Kidney glomerular epithelial cell (primary cell): ENCODE measurements at regions not wholly inside any gene's neighbourhood (a gene's known extent, or its start where the extent isn't known, plus 50 kb on each side); places are given as distances from the start of the nearest gene placed in this dataset.
A peak's percentile ranks its signal among the peaks of the same experiment; 100 is the strongest.

Experiments
- DNase-seq: peaks from one replicate; lab custom pipeline; 2025; lab: John Stamatoyannopoulos, UW

- DNase-seq, result no peak
These were observed 211.6 kb upstream of the POU3F1 start for GRCh38 chr1:38258085-38258627.

DNA sequence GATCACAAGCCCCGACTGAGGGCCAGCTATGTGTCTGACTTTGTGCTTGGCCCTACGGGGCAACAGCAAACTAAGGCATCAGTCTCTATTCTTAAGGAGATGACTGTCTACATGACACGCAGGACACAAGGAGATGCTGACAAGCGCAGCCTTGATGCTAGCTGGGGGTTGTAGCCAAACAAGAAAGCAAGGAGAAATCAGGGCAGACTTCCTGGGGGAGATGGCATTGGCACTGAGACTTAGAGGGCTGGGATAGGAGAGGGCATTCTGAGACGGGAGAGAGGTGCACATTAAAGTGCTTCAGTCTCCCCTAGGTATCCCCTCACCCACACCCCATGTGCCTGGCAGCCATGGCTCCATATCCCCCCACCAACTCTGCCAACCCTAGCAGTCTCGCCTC is 210.8 kb upstream of the POU3F1 start:
- no peak for DNase-seq

- DNase-seq, result no peak
These were observed 209.5 kb upstream of the POU3F1 start for GRCh38 chr1:38256072-38256471.

- DNase-seq, result no peak
These were observed 206.7 kb upstream of the POU3F1 start for GRCh38 chr1:38253314-38253713.

DNA sequence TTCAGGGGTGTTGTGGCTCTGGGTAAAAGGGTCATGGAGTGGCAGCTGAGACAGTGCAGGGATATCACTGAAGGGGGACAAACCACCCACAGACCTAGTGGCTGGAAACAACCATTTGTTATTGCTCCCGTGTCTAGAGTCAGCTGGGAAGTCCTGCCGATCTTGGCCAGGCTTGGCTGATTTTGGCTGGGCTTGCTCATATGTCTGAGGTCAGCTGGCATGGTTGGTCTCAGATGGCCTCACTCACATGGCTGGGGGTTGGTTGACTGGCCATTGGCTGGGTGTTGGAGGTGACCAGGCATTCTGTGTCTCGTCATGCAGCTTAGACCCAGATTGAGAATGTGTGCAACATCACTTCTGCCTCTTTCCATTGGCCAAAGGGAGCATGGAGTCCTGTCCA is 203.8 kb upstream of the POU3F1 start:
- DNase-seq, result no peak

- no peak for DNase-seq
These were observed 202.4 kb upstream of the POU3F1 start for GRCh38 chr1:38249001-38249400.

DNA sequence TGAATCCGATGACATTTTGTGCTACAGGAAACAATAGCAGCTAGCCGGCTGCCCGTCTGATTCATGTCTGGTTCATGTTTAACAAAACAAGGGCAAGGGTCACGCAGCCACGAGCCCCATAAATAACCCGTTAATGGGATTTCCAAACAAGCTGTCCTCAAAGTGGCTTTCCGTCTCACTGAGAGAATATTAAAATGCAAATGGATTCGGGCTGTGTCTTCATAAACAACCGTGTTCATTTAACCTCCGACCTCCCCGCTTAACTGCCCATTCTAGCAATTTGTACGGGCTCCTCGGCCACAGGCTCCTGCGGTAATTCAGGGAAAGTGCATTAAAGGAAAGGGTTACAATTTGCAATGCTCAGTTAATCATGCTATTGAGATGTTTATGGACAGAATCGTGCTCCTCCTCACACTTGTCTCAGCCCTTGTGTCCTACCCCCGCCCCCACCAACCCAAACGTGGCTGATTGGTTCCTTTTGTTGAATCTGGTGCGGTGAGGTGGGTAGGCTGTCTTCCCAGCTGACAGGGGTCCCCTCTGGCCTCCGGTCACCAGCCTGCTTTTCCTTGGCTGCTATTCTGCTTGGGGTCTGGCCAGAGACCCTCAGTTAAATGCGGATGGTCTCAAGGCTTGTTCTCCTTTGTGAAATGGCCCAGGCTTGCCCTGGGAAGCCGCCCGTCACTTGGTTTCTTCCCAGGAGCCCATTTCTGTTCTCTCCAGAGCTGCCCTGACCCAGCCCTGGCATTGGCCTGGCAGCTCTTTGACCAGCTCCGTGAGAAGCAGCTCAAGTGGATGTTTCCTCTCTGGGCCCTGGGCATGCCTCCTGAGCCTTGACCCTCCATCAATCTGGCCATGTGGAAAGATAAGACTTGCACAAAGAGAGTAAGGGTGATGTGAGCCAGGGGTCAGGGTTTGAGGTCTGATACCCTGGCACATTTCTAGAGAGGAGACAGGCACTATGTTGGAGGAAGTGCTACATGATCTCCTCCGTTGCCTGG is 200.7 kb upstream of the POU3F1 start:
- peak; percentile 54 for DNase-seq

GRCh38 chr1:38244218-38244845 is 197.7 kb upstream of the POU3F1 start:
- DNase-seq, result no peak

GRCh38 chr1:38243106-38243505 is 196.5 kb upstream of the POU3F1 start:
- DNase-seq, result no peak

DNA sequence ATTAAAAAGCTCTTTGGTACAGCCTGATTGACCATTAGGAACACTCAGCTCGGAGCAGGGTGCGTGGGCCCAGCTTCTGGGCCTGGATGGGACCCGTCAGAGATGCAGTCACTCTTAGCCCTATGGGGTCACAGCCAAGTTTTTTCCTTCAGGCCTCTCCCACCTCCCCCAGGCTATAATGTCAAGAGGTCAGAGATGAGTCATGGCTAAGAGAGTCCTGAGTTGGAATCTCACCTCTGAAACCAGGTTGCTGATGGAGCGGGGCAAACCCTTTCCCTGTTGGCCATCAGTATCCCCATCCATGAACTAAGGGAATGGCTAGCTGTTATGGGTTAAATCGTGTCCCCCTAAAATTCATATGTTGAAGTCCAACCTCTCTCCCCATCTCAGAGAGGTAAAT is 195.9 kb upstream of the POU3F1 start:
- no peak for DNase-seq

- DNase-seq, result no peak
These were observed 195.2 kb upstream of the POU3F1 start for GRCh38 chr1:38241594-38242334.

DNA sequence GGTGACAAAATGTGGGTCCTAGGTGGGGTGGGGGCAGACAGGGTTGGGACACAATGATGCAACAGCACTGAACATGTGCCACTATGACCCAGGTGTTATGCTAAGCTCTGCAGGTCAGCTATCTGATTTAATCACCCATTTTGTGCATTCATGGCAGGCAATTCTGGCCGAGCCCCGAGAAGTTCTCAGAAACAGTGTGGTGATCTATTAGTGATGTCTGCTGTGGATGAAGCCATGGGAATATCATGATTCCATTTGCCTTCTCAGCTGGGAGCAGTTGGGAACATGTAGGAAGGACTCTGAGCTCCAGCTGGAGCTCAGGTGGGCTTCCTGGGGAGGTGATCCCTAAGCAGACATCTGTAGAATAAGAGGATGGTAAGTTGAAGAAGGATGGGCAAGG is 194.0 kb upstream of the POU3F1 start:
- no peak for DNase-seq

- DNase-seq, result no peak
These were observed 192.8 kb upstream of the POU3F1 start for GRCh38 chr1:38239258-38239835.

DNA sequence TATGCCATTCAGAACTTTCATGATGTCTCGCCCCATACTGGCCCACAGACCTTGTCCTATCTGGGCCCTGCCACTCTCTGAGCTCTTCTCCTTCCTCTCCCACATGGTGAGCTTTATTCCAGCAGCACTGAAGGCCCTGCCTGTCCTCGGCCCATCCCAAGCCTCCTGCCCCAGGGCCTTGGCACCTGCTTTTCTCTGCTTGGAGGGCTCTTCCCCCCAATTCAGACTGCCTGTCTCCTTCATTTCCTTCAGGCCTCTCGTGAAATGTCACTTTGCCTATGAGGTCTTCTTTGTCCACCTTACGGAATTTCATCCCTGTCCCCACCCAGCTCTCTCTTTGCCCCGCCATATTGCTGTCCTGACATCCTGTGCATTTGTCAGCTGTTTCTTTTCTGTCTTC is 191.7 kb upstream of the POU3F1 start:
- DNase-seq, result no peak

DNA sequence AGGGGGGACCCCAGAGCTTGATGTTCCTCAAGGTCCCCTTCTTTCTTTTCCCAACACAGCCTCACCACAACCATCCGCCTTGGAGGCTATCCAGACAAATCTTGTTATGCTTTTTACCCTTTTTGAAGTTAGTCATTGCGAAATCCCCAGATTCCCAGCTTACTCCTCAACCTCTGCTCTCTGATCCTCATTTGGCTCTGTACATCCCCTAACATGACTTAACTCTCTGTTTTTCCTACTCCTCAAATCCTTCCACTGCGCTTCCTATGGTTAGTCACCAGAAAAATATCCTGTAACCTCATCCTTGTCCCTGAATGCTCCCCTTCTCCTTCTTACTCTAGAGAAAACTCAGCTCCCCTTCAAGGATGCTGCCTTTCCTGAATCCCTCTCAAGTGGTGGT is 189.1 kb upstream of the POU3F1 start:
- peak; percentile 69 for DNase-seq

DNA sequence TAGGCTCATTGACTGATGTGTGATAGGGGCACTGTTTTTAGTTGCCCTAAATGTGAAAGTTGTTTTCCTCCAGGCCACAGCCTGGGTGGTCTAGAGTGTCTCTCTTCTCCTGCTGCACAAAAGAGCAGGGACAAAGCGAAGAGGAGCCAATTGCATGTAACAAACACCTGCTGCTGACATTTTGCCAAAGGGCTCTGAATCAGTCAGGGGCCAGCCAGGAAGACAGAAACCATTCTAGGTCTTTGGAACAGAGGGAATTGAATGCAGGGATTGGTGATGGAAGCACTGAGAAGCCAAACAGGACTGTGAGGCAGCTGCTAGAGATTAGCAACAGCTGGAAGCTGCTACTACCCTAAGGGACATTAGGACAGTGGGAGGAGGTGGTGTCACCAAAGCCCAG is 185.3 kb upstream of the POU3F1 start:
- no peak for DNase-seq

DNA sequence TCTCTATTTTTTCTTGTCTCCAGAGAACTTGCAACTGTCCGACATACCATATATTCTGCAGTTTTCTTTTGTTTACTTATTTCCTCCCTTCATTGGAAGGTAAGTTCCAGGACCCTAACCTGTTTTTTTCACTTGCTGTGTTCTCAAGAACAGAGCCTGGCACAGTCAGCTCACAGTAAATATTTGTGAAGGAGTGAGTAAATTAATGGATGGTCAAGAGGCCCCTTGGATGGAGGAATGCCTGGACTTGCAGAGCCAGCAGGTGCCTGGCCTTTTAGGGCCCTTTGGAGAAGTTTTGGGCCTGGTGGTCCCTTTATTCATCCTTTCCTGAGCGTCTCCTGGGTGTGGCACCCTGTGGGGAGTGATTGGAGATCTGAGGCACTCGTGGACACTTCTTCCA is 182.1 kb upstream of the POU3F1 start:
- no peak for DNase-seq

GRCh38 chr1:38225745-38226144 is 179.2 kb upstream of the POU3F1 start:
- no peak for DNase-seq

DNA sequence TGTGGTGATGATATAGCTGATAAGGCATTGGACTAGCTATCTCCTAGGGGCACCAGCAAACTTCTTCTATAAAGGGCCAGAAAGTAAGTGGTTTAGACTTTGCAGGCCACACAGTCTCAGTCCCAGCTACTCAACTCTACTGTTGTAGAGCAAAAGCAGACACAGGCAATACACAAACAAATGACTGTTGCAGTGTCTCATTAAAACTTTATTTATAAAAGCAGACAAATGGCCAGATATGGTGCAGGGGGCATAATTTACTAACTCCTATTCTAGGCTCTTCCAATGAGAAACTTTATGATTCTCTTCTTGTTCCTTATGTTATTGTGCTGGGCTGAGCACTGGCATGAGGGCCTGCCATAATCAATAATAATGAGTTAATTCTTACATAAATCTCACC is 176.8 kb upstream of the POU3F1 start:
- no peak for DNase-seq

GRCh38 chr1:38222891-38223290 is 176.3 kb upstream of the POU3F1 start:
- DNase-seq, result no peak

DNA sequence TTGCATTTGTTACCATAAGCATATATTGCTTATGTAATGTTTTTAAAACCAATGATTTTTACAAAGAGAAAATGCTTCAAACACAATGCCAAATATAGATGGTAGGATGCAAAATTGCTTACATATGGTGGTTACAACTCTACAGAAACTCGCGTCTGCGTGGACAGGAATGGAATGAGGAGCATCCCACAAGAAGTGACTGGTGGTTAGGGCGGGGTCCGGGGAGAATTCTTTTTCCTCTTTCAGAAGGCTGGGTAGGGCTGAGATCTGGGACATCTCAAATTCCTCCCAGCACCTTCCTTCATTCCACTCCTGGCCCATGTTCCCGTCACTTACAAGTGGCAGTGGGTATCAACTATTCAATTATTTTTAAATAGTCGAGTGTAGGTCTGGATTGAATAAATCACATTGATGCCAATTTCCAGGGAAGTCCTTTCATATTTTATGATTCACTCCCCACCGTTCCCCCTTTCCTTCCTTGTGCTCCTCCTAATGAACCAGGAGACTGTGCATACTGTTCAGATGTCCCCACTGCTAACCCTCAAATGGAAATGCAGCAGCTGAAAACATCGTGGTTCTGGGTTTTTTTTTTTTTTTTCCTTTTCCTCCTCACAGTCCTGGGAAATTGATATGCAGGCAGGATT is 174.5 kb upstream of the POU3F1 start:
- DNase-seq, result no peak

GRCh38 chr1:38217316-38217715 is 170.7 kb upstream of the POU3F1 start:
- no peak for DNase-seq
